GM23248 (cell line): ENCODE measurements at regions not wholly inside any gene's neighbourhood (a gene's known extent, or its start where the extent isn't known, plus 50 kb on each side); places are given as distances from the start of the nearest gene placed in this dataset.

ENCODE experiments used
- DNase-seq: peaks from one replicate; pipeline ENCODE4 v3.0.0-alpha.2; 2015
- H2AFZ ChIP-seq: fragments of 200-600 bp; sonication (generic); 2 replicates; pipeline ENCODE4 v1.6.1; 2016; ENCODE audit warnings: antibody characterized with exemption
- H3F3A ChIP-seq: fragments of 200-600 bp; sonication (generic); 2 replicates; pipeline ENCODE4 v1.6.1; 2016; ENCODE audit warnings: mild to moderate bottlenecking, antibody characterized with exemption, mixed run types; ENCODE audit not compliant: insufficient read depth
- H3K27ac ChIP-seq: fragments of 200-600 bp; sonication (generic); 2 replicates; pipeline ENCODE4 v1.5.1; 2016; ENCODE audit warnings: mild to moderate bottlenecking
- H3K27me3 ChIP-seq: fragments of 200-600 bp; sonication (generic); replicated peaks from 2 replicates; pipeline ENCODE4 v1.6.1; 2016; ENCODE audit warnings: mild to moderate bottlenecking; ENCODE audit not compliant: insufficient read depth
- H3K36me3 ChIP-seq: fragments of 200-600 bp; sonication (generic); 2 replicates; pipeline ENCODE4 v1.6.1; 2016; ENCODE audit warnings: low read depth, mild to moderate bottlenecking
- H3K4me1 ChIP-seq: fragments of 200-600 bp; sonication (generic); 2 replicates; pipeline ENCODE4 v1.6.1; 2016; ENCODE audit warnings: mild to moderate bottlenecking; ENCODE audit not compliant: insufficient read depth
- H3K4me2 ChIP-seq: fragments of 200-600 bp; sonication (generic); one replicate; pipeline ENCODE4 v1.6.1; 2016; ENCODE audit warnings: mild to moderate bottlenecking; ENCODE audit not compliant: unreplicated experiment
- H3K4me3 ChIP-seq: fragments of 200-600 bp; sonication (generic); 2 replicates; pipeline ENCODE4 v1.5.1; 2016; ENCODE audit warnings: mild to moderate bottlenecking
- H3K79me2 ChIP-seq: fragments of 200-600 bp; sonication (generic); 2 replicates; pipeline ENCODE4 v1.6.1; 2016; ENCODE audit warnings: mild to moderate bottlenecking; ENCODE audit not compliant: insufficient read depth
- H3K9ac ChIP-seq: fragments of 200-600 bp; sonication (generic); 2 replicates; pipeline ENCODE4 v1.6.1; 2016; ENCODE audit warnings: mild to moderate bottlenecking
- H3K9me2 ChIP-seq: fragments of 200-600 bp; sonication (generic); 2 replicates; pipeline ENCODE4 v1.6.1; 2016; ENCODE audit warnings: mixed run types, mild to moderate bottlenecking, moderate library complexity; ENCODE audit not compliant: insufficient read depth
- H3K9me3 ChIP-seq: fragments of 200-600 bp; sonication (generic); one replicate; pipeline ENCODE4 v1.6.1; 2017; ENCODE audit warnings: low read depth
- H4K20me1 ChIP-seq: fragments of 200-600 bp; sonication (generic); 2 replicates; pipeline ENCODE4 v1.6.0; 2016; ENCODE audit not compliant: insufficient read depth
- EZH2 ChIP-seq: fragments of 200-600 bp; sonication (generic); IDR thresholded peaks from 2 replicates; pipeline ENCODE4 v1.6.1; 2018; ENCODE audit warnings: antibody characterized with exemption, mild to moderate bottlenecking; ENCODE audit not compliant: insufficient read depth, poor library complexity, severe bottlenecking
- EZH2phosphoT487 ChIP-seq: fragments of 200-600 bp; sonication (generic); IDR thresholded peaks from 2 replicates; pipeline ENCODE4 v1.6.1; 2018; ENCODE audit warnings: antibody characterized with exemption, moderate library complexity, mild to moderate bottlenecking, low read depth; ENCODE audit not compliant: insufficient read depth
- whole genome bisulfite sequencing, 2 experiments: methylation state at CpG; one replicate each; pipeline ENCODE4 v1.1.6; 2015 to 2017; ENCODE audit warnings: low lambda C conversion rate in 2 of 2, low coverage in 1 of 2; ENCODE audit errors: missing lambda C conversion rate in 2 of 2; 5-methylcytosine and 5-hydroxymethylcytosine counted together
- in situ Hi-C: fragments of 300-500 bp; cut with MboI; formaldehyde crosslinking; loops from 2 replicates; pipeline ENCODE4 v1.15.0; 2020

- no peak for TF ChIP-seq EZH2phosphoT487
- TF ChIP-seq EZH2 = no peak
- Histone ChIP-seq H3K4me1 (no peaks in the 10 kb centered on the region), H3K9ac (no peak overlapping the region), H3K27ac (no peak overlapping the region), H3K79me2 (no peaks in the 10 kb centered on the region), H3K9me2 (no peaks in the 10 kb centered on the region), H3K4me3 (no peak overlapping the region), H2AFZ (no peak overlapping the region), H3K9me3 (no peaks in the 10 kb centered on the region), H3K36me3 (no peaks in the 10 kb centered on the region), H3K4me2 (no peak overlapping the region), H3F3A (no peaks in the 10 kb centered on the region), H4K20me1 (no peaks in the 10 kb centered on the region), H3K27me3 (no peaks in the 10 kb centered on the region; the same call in 1 of the 2 replicates)
- WGBS, 2 experiments = 60 to 68% methylated on average over 7 of the region's 7 CpGs
- in situ Hi-C loops = no loop called here
- DNase-seq = no peak
These were observed 52.8 kb upstream of the TGIF1 start for GRCh38 chr18:3397031-3397750.

- Histone ChIP-seq H2AFZ (no peak overlapping the region), H3K4me3 (no peak overlapping the region), H3K4me2 (no peak overlapping the region), H3K9ac (no peak overlapping the region), H3K79me2 (no peaks in the 10 kb centered on the region), H3K36me3 (no peaks in the 10 kb centered on the region), H4K20me1 (no peaks in the 10 kb centered on the region), H3K27me3 (no peaks in the 10 kb centered on the region; the same call in 1 of the 2 replicates), H3K27ac (no peak overlapping the region), H3K4me1 (no peaks in the 10 kb centered on the region), H3K9me3 (no peaks in the 10 kb centered on the region), H3K9me2 (no peaks in the 10 kb centered on the region), H3F3A (no peaks in the 10 kb centered on the region)
- 93 to 98% methylated on average over 2 of the region's 2 CpGs for WGBS, 2 experiments
- TF ChIP-seq EZH2phosphoT487 (no peak), EZH2 (no peak)
- DNase-seq = no peak
- in situ Hi-C loops = no loop called here
These were observed 52.2 kb upstream of the TGIF1 start for GRCh38 chr18:3397786-3398185.
